H1 (cell line): ENCODE measurements at regions not wholly inside any gene's neighbourhood (a gene's known extent, or its start where the extent isn't known, plus 50 kb on each side); places are given as distances from the start of the nearest gene placed in this dataset.

Experiments used
- CREB1 ChIP-seq: IDR thresholded peaks from 2 replicates; pipeline ENCODE4 v1.6.1; 2012; ENCODE audit warnings: inconsistent platforms
- CTBP2 ChIP-seq: IDR thresholded peaks from 2 replicates; pipeline ENCODE4 v1.7.0; 2011; ENCODE audit warnings: borderline replicate concordance, mild to moderate bottlenecking, moderate library complexity, mixed read lengths, low read length; ENCODE audit not compliant: insufficient read depth, insufficient read length
- EZH2 ChIP-seq: fragments of 200-600 bp; sonication (generic); IDR thresholded peaks from 2 replicates; pipeline ENCODE4 v1.7.1; 2012; ENCODE audit warnings: low read depth, mild to moderate bottlenecking, moderate library complexity, low read length, inconsistent platforms; ENCODE audit not compliant: severe bottlenecking
- GTF2F1 ChIP-seq: IDR thresholded peaks from 2 replicates; pipeline ENCODE4 v1.6.1; 2012; ENCODE audit warnings: low read depth, low read length, improper control_type of control experiment, borderline replicate concordance
- POLR2A ChIP-seq, 2 experiments: IDR thresholded peaks; 1 replicate in 1 of 2; 2 replicates in 1 of 2; pipeline ENCODE4 v1.6.1; 2011; ENCODE audit warnings: low read depth in 2 of 2, low read length in 2 of 2, mild to moderate bottlenecking in 2 of 2; ENCODE audit errors: control extremely low read depth in 1 of 2

DNA sequence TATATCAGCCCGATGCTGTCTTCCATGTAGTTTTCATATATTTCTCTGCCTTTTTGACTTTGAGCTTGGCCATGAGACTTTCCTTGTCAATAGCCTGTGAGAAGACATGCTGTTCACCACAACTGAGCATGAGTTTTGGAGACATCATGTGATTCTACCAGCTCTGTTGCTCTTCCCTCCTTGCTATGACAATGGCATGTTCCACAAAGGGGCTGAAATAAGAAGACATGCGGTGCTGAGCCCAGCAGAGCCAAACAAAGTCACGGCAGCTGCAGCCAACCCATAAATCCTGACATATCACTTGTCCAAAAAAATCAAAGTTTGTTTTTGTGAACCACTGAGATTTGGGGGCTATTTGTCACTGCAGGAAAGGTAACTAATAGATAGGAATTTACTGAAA lies 343.4 kb upstream of the KITLG start (continued):
- no peak for TF ChIP-seq CTBP2
- no peak for TF ChIP-seq GTF2F1
- no peak for TF ChIP-seq CREB1
- TF ChIP-seq POLR2A (IDR thresholded peaks at IDR 0.05; ENCODE audit: control extremely low read depth in 1 of 2, low read depth in 2 of 2, low read length in 2 of 2), result no peak
- TF ChIP-seq EZH2, result no peak
